HG02759 (cell line): ENCODE measurements at regions not wholly inside any gene's neighbourhood (a gene's known extent, or its start where the extent isn't known, plus 50 kb on each side); places are given as distances from the start of the nearest gene placed in this dataset.

Experiments used
- ATAC-seq: cut with Tn5 transposase; IDR thresholded peaks from one replicate; pipeline ENCODE4 v1.9.1; 2021; ENCODE audit warnings: mild to moderate bottlenecking, moderate library complexity; ENCODE audit not compliant: unreplicated experiment

- no peak for ATAC-seq
These were observed 100.0 kb upstream of the NEDD9 start for GRCh38 chr6:11332463-11332862.

- ATAC-seq = no peak
These were observed 98.6 kb upstream of the NEDD9 start for GRCh38 chr6:11331111-11331510.

- no peak for ATAC-seq
These were observed 97.9 kb upstream of the NEDD9 start for GRCh38 chr6:11330413-11330760.

- no peak for ATAC-seq
These were observed 97.4 kb upstream of the NEDD9 start for GRCh38 chr6:11329726-11330412.

- no peak for ATAC-seq
These were observed 96.3 kb upstream of the NEDD9 start for GRCh38 chr6:11328613-11329247.

GRCh38 chr6:11327961-11328360 lies 95.5 kb upstream of the NEDD9 start:
- ATAC-seq = no peak

- no peak for ATAC-seq
These were observed 93.6 kb upstream of the NEDD9 start for GRCh38 chr6:11326116-11326515.

GRCh38 chr6:11324453-11325015 lies 92.1 kb upstream of the NEDD9 start:
- ATAC-seq = peak; percentile 79

GRCh38 chr6:11323666-11324452 lies 91.4 kb upstream of the NEDD9 start:
- ATAC-seq = no peak

- ATAC-seq = no peak
These were observed 89.9 kb upstream of the NEDD9 start for GRCh38 chr6:11322252-11322885.

- ATAC-seq = no peak
These were observed 88.6 kb upstream of the NEDD9 start for GRCh38 chr6:11320914-11321597.

- no peak for ATAC-seq
These were observed 86.7 kb upstream of the NEDD9 start for GRCh38 chr6:11318835-11319813.

GRCh38 chr6:11317885-11318771 lies 85.7 kb upstream of the NEDD9 start:
- ATAC-seq = peak; percentile 58

- no peak for ATAC-seq
These were observed 83.4 kb upstream of the NEDD9 start for GRCh38 chr6:11315743-11316437.

- ATAC-seq = no peak
These were observed 80.7 kb upstream of the NEDD9 start for GRCh38 chr6:11313207-11313606.

GRCh38 chr6:11311970-11312369 lies 79.5 kb upstream of the NEDD9 start:
- ATAC-seq = no peak

GRCh38 chr6:11309947-11310665 lies 77.6 kb upstream of the NEDD9 start:
- ATAC-seq = no peak
